Epithelial cell of esophagus (primary cell): ENCODE measurements at regions not wholly inside any gene's neighbourhood (a gene's known extent, or its start where the extent isn't known, plus 50 kb on each side); places are given as distances from the start of the nearest gene placed in this dataset.

Experiments used
- DNase-seq: peaks from one replicate; pipeline ENCODE4 v3.0.0; 2010; ENCODE audit warnings: low read depth
- H3K4me3 ChIP-seq: 2 replicates; pipeline ENCODE4 v1.5.1; 2011; ENCODE audit warnings: mild to moderate bottlenecking, low read length, control low read depth
- CTCF ChIP-seq: IDR thresholded peaks from 2 replicates; pipeline ENCODE4 v1.5.1; 2011; ENCODE audit warnings: low read depth, mild to moderate bottlenecking, low read length, control low read depth, inconsistent platforms; ENCODE audit not compliant: insufficient read depth; ENCODE audit errors: missing control alignments

GRCh38 chr12:20314328-20314727 lies 54.0 kb upstream of the PDE3A start:
- TF ChIP-seq CTCF = no peak

GRCh38 chr12:20317554-20317953 lies 50.8 kb upstream of the PDE3A start:
- no peak for DNase-seq
- TF ChIP-seq CTCF = no peak
- no peak overlapping the region for H3K4me3 ChIP-seq

More at GRCh38 chr12:20314328-20314727, 54.0 kb upstream of the PDE3A start:
- no peak overlapping the region for H3K4me3 ChIP-seq
- no peak for DNase-seq
